ENCODE measurements at regions not wholly inside any gene's neighbourhood (a gene's known extent, or its start where the extent isn't known, plus 50 kb on each side); places are given as distances from the start of the nearest gene placed in this dataset.

DNA sequence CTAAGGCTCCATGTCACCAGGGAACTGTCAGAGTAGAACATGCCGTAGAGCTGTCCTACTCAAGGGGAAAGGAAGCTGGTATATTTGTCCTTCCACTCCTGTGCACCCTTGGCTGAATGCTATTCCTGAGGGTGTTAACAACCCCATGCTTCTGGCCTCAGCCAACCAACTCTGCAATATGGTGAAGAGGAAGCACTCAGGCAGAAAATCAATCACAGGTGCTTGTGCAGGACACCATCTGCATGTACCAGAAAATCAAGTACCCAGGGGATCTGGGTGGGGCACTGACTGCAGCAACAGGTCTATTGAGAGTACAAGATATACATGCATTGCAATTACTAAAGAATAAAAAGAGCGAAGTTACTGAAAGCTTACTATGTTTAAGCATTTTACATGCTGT, 51.4 kb upstream of the NEK6 start:
- Histone ChIP-seq H3K4me3 (ENCODE audit: low read length) (no peak overlapping the region), H3K4me1 (ENCODE audit: insufficient read depth, low read length) (peaks cover 9% of the 10 kb centered on the region), H4K20me1 (ENCODE audit: low read length) (no peaks in the 10 kb centered on the region), H2AFZ (ENCODE audit: low read length) (no peak overlapping the region), H3K79me2 (ENCODE audit: low read length) (no peaks in the 10 kb centered on the region), H3K4me2 (ENCODE audit: low read length) (no peak overlapping the region), H3K27ac (ENCODE audit: low read length) (no peak overlapping the region), H3K27me3 (ENCODE audit: low read length) (no peaks in the 10 kb centered on the region), H3F3A (ENCODE audit: low read length, unreplicated experiment) (no peaks in the 10 kb centered on the region), H3K9me3 (ENCODE audit: low read length) (no peaks in the 10 kb centered on the region), H3K9ac (ENCODE audit: low read length) (no peak overlapping the region), H3K9me2 (replicated peaks; ENCODE audit: low read length) (no peaks in the 10 kb centered on the region), H3K36me3 (ENCODE audit: low read depth, low read length) (no peaks in the 10 kb centered on the region)
- ChIA-PET CTCF (no interaction called here), POLR2A (ENCODE audit: unreplicated experiment) (no interaction called here)
- TF ChIP-seq EZH2 (IDR thresholded peaks at IDR 0.05; ENCODE audit: low read length, unreplicated experiment) = no peak
- TF ChIP-seq, protein P1, sequence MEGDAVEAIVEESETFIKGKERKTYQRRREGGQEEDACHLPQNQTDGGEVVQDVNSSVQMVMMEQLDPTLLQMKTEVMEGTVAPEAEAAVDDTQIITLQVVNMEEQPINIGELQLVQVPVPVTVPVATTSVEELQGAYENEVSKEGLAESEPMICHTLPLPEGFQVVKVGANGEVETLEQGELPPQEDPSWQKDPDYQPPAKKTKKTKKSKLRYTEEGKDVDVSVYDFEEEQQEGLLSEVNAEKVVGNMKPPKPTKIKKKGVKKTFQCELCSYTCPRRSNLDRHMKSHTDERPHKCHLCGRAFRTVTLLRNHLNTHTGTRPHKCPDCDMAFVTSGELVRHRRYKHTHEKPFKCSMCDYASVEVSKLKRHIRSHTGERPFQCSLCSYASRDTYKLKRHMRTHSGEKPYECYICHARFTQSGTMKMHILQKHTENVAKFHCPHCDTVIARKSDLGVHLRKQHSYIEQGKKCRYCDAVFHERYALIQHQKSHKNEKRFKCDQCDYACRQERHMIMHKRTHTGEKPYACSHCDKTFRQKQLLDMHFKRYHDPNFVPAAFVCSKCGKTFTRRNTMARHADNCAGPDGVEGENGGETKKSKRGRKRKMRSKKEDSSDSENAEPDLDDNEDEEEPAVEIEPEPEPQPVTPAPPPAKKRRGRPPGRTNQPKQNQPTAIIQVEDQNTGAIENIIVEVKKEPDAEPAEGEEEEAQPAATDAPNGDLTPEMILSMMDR (conservative IDR thresholded peaks at IDR 0.05; ENCODE audit: low read depth, low read length) = no peak
- no peak for TF ChIP-seq EZH2phosphoT487 (IDR thresholded peaks at IDR 0.05; ENCODE audit: borderline replicate concordance, low read length)
- no peak for DNase-seq
- no peak for ATAC-seq
- no TSS peak for BruUV-seq (replicated peaks)
- intact Hi-C loops (cut with micrococcal nuclease) = no loop called here
